ENCODE measurements at regions not wholly inside any gene's neighbourhood (a gene's known extent, or its start where the extent isn't known, plus 50 kb on each side); places are given as distances from the start of the nearest gene placed in this dataset.

- TF ChIP-seq CTCF (conservative IDR thresholded peaks at IDR 0.05; ENCODE audit: low read length), result no peak
- TF ChIP-seq EZH2phosphoT487 (IDR thresholded peaks at IDR 0.05; ENCODE audit: borderline replicate concordance), result no peak
Measured at GRCh38 chr21:35527358-35527757, 478.3 kb upstream of the RUNX1 start.
